Panc1 (cell line): ENCODE measurements at regions not wholly inside any gene's neighbourhood (a gene's known extent, or its start where the extent isn't known, plus 50 kb on each side); places are given as distances from the start of the nearest gene placed in this dataset.

ENCODE experiments used
- ATAC-seq: fragments of 200-7000 bp; cut with Tn5 transposase; 2 replicates; pipeline ENCODE4 v1.9.1; 2020; ENCODE audit warnings: mild to moderate bottlenecking, moderate library complexity
- BruUV-seq: library from RNA; stranded (reverse); fragments of 400-500 nt; replicated peaks from 2 replicates; lab custom pipeline; 2021; lab: Mats Ljungman, UMichigan
- CTCF ChIA-PET: fragments of 300-600 bp; sonication (Branson Sonifier 250); formaldehyde crosslinking; loops from one replicate; lab custom pipeline; 2022; ENCODE audit warnings: antibody characterized with exemption; lab: Charles Lee
- POLR2A ChIA-PET: fragments of 300-600 bp; sonication (Branson Sonifier 250); formaldehyde crosslinking; loops from one replicate; lab custom pipeline; 2022; ENCODE audit warnings: antibody characterized with exemption; lab: Charles Lee
- DNase-seq: peaks from one replicate; pipeline ENCODE4 v3.0.0-alpha.2; 2010; ENCODE audit warnings: low read depth, low spot score
- H3K27ac ChIP-seq: 2 replicates; pipeline ENCODE4 v1.5.1; 2011; ENCODE audit warnings: mild to moderate bottlenecking, low read length, inconsistent platforms
- H3K27me3 ChIP-seq: fragments of 200-500 bp; sonication (Bioruptor generic); 2 replicates; pipeline ENCODE4 v1.6.0; 2014; ENCODE audit warnings: low read length, inconsistent platforms; ENCODE audit not compliant: control insufficient read depth, insufficient read depth
- H3K36me3 ChIP-seq: fragments of 200-500 bp; sonication (Bioruptor generic); 2 replicates; pipeline ENCODE4 v1.5.1; 2014; ENCODE audit warnings: inconsistent platforms, mild to moderate bottlenecking, low read length, moderate library complexity; ENCODE audit not compliant: control insufficient read depth, insufficient read depth
- H3K4me1 ChIP-seq: 2 replicates; pipeline ENCODE4 v1.5.1; 2011; ENCODE audit warnings: inconsistent platforms, mild to moderate bottlenecking, low read length, moderate library complexity; ENCODE audit not compliant: control insufficient read depth, insufficient read depth
- H3K4me3 ChIP-seq, 2 experiments: 2 replicates each; pipeline ENCODE4 v1.5.1; 2011 to 2012; ENCODE audit warnings: low read depth in 2 of 2, low read length in 2 of 2, mild to moderate bottlenecking in 2 of 2, inconsistent platforms in 1 of 2, moderate library complexity in 1 of 2
- H3K9me3 ChIP-seq: fragments of 200-500 bp; sonication (Bioruptor generic); 2 replicates; pipeline ENCODE4 v1.5.1; 2014; ENCODE audit warnings: low read depth, mild to moderate bottlenecking, inconsistent platforms, low read length, moderate library complexity; ENCODE audit not compliant: control insufficient read depth, insufficient read depth
- POLR2AphosphoS5 ChIP-seq: IDR thresholded peaks from 2 replicates; pipeline ENCODE4 v1.6.1; 2012; ENCODE audit warnings: mild to moderate bottlenecking, low read depth, low read length, moderate library complexity
- SIN3A ChIP-seq: IDR thresholded peaks from 2 replicates; pipeline ENCODE4 v1.6.1; 2012; ENCODE audit warnings: low read depth, mild to moderate bottlenecking, low read length, moderate library complexity, borderline replicate concordance; ENCODE audit not compliant: insufficient read depth
- TCF7L2 ChIP-seq: IDR thresholded peaks from 2 replicates; pipeline ENCODE4 v1.6.1; 2011; ENCODE audit warnings: mild to moderate bottlenecking, low read depth, low read length, inconsistent platforms
- in situ Hi-C: cut with HindIII; loops from 2 replicates; pipeline ENCODE4 v1.10.0; 2016; ENCODE audit warnings: low sequenced_read_pairs, low pct_unique_long_range_greater_than_20kb
- intact Hi-C: fragments of 100-400 bp; cut with micrococcal nuclease; formaldehyde crosslinking; loops from one replicate; pipeline ENCODE4 v1.10.0; 2022; ENCODE audit not compliant: unreplicated experiment
- TF ChIP-seq, protein P1 (sequence below), 2 experiments: IDR thresholded peaks; 2 replicates each; pipeline ENCODE4 v1.6.1; 2011 to 2012; ENCODE audit warnings: low read depth in 2 of 2, control low read depth in 1 of 2, low read length in 1 of 2, mild to moderate bottlenecking in 1 of 2, moderate library complexity in 1 of 2; ENCODE audit not compliant: insufficient read depth in 1 of 2
- TF ChIP-seq, protein P2 (sequence below): fragments of 450-650 bp; IDR thresholded peaks from 2 replicates; pipeline ENCODE4 v1.5.1; 2017; ENCODE audit warnings: mild to moderate bottlenecking

DNA sequence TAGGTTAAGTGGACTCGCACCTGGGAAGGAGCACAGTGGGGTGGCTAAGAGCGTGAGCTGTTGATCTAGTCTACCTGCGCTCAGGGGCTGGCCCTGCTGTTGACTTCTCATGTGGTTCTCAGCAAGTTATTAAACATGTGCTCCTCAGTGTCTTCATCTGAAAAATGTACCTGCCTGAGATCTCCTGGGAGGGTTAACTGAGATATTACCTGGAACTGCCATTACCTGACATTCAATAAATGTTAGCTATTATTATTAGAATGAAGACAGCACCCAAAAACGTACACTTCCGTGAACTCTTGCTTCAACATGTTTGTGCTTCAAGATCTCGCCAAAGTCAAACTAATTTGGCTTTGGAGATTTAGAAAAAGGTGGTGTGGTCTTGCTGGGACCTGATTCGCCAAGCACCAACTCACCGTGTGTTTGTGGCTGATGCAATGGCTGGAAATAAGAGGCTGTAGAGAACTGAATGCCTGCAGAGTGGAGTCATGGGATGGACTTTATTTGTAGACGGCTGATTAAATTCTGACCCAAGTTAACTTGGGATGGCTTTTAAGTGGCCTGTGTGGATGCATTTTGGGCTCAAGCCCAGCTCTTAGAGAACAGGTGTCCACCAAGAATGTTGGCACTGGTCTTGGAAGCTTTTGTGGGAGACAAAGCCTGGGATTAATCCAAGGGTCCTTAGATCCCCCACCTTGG lies 692.9 kb downstream of the QKI start:
- BruUV-seq, result no TSS peak
- H3K4me3 ChIP-seq, result no peak overlapping the region
- no peaks in the 10 kb centered on the region for H3K36me3 ChIP-seq
- CTCF ChIA-PET, result no interaction called here
- no peaks in the 10 kb centered on the region for H3K4me1 ChIP-seq
- no peak overlapping the region for H3K27ac ChIP-seq
- intact Hi-C loops (no loop called here), in situ Hi-C loops (no loop called here)
- no peaks in the 10 kb centered on the region for H3K27me3 ChIP-seq
- no peak for DNase-seq
- TF ChIP-seq, protein P1, sequence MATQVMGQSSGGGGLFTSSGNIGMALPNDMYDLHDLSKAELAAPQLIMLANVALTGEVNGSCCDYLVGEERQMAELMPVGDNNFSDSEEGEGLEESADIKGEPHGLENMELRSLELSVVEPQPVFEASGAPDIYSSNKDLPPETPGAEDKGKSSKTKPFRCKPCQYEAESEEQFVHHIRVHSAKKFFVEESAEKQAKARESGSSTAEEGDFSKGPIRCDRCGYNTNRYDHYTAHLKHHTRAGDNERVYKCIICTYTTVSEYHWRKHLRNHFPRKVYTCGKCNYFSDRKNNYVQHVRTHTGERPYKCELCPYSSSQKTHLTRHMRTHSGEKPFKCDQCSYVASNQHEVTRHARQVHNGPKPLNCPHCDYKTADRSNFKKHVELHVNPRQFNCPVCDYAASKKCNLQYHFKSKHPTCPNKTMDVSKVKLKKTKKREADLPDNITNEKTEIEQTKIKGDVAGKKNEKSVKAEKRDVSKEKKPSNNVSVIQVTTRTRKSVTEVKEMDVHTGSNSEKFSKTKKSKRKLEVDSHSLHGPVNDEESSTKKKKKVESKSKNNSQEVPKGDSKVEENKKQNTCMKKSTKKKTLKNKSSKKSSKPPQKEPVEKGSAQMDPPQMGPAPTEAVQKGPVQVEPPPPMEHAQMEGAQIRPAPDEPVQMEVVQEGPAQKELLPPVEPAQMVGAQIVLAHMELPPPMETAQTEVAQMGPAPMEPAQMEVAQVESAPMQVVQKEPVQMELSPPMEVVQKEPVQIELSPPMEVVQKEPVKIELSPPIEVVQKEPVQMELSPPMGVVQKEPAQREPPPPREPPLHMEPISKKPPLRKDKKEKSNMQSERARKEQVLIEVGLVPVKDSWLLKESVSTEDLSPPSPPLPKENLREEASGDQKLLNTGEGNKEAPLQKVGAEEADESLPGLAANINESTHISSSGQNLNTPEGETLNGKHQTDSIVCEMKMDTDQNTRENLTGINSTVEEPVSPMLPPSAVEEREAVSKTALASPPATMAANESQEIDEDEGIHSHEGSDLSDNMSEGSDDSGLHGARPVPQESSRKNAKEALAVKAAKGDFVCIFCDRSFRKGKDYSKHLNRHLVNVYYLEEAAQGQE (IDR thresholded peaks at IDR 0.05; ENCODE audit: insufficient read depth in 1 of 2, low read depth in 2 of 2, low read length in 1 of 2), result no peak
- TF ChIP-seq, protein P2, sequence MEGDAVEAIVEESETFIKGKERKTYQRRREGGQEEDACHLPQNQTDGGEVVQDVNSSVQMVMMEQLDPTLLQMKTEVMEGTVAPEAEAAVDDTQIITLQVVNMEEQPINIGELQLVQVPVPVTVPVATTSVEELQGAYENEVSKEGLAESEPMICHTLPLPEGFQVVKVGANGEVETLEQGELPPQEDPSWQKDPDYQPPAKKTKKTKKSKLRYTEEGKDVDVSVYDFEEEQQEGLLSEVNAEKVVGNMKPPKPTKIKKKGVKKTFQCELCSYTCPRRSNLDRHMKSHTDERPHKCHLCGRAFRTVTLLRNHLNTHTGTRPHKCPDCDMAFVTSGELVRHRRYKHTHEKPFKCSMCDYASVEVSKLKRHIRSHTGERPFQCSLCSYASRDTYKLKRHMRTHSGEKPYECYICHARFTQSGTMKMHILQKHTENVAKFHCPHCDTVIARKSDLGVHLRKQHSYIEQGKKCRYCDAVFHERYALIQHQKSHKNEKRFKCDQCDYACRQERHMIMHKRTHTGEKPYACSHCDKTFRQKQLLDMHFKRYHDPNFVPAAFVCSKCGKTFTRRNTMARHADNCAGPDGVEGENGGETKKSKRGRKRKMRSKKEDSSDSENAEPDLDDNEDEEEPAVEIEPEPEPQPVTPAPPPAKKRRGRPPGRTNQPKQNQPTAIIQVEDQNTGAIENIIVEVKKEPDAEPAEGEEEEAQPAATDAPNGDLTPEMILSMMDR, result no peak
- no peak for TF ChIP-seq SIN3A
- TF ChIP-seq POLR2AphosphoS5, result no peak
- TF ChIP-seq TCF7L2, result no peak
- ATAC-seq, result no peak
- H3K9me3 ChIP-seq, result no peaks in the 10 kb centered on the region
- POLR2A ChIA-PET, result no interaction called here

DNA sequence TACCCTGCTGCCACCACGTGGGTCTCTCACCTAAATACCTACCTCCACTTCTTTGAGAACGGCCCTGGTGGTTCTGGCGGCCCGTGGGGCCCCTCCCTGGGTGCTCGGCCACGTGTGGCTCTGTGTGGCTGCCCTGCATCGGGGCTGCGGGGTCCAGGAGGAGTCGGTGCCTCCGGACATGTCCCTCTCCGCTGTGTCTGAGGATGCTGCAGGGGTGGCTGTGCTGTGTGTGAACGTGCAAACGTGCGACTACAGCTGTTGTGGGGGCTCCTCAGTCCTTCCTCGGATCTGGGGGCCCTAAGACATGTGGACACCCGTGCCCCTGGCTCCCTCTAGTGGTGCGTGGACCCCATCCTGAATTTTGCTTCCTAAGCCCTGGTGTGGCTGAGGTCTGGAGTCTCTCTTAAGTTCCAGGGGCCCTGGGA lies 691.8 kb downstream of the QKI start:
- no peaks in the 10 kb centered on the region for H3K36me3 ChIP-seq
- no peak for DNase-seq
- no peaks in the 10 kb centered on the region for H3K27me3 ChIP-seq
- in situ Hi-C loops, result no loop called here
- no peak overlapping the region for H3K4me3 ChIP-seq
- H3K27ac ChIP-seq, result no peak overlapping the region
- ChIA-PET CTCF (no interaction called here), POLR2A (no interaction called here)
- BruUV-seq, result no TSS peak
- intact Hi-C loops, result no loop called here
- no peak for TF ChIP-seq POLR2AphosphoS5
- TF ChIP-seq, protein P2, result peak; percentile 75
- TF ChIP-seq, protein P1 (IDR thresholded peaks at IDR 0.05; ENCODE audit: insufficient read depth in 1 of 2, low read depth in 2 of 2, low read length in 1 of 2), result no peak
- H3K9me3 ChIP-seq, result no peaks in the 10 kb centered on the region
- H3K4me1 ChIP-seq, result no peaks in the 10 kb centered on the region
- ATAC-seq, result no peak
